OCI-LY1 (cell line): ENCODE measurements at regions not wholly inside any gene's neighbourhood (a gene's known extent, or its start where the extent isn't known, plus 50 kb on each side); places are given as distances from the start of the nearest gene placed in this dataset.

Experiments
- H2AFZ ChIP-seq: fragments of 200-600 bp; sonication (generic), shearing (Covaris generic); 2 replicates; pipeline ENCODE4 v1.6.0; 2014; ENCODE audit warnings: antibody characterized with exemption, mild to moderate bottlenecking, low read length
- H3F3A ChIP-seq: fragments of 200-600 bp; sonication (generic), shearing (Covaris generic); 2 replicates; pipeline ENCODE4 v1.6.0; 2014; ENCODE audit warnings: mild to moderate bottlenecking, antibody characterized with exemption, low read length, moderate library complexity; ENCODE audit not compliant: insufficient read depth
- H3K27ac ChIP-seq: fragments of 200-600 bp; sonication (generic); 2 replicates; pipeline ENCODE4 v1.5.1; 2014; ENCODE audit warnings: low read length, mixed run types, mild to moderate bottlenecking, low read depth; ENCODE audit not compliant: poor library complexity, severe bottlenecking
- H3K27me3 ChIP-seq: fragments of 200-600 bp; sonication (generic); 2 replicates; pipeline ENCODE4 v1.6.0; 2014; ENCODE audit warnings: antibody characterized with exemption, mild to moderate bottlenecking, low read length, moderate library complexity; ENCODE audit not compliant: insufficient read depth
- H3K36me3 ChIP-seq: fragments of 200-600 bp; sonication (generic); 2 replicates; pipeline ENCODE4 v1.6.1; 2014; ENCODE audit warnings: mild to moderate bottlenecking, antibody characterized with exemption, low read length, moderate library complexity, mixed read lengths; ENCODE audit not compliant: insufficient read depth
- H3K4me1 ChIP-seq: fragments of 200-600 bp; sonication (generic); 2 replicates; pipeline ENCODE4 v1.5.1; 2014; ENCODE audit warnings: mild to moderate bottlenecking, low read length, moderate library complexity; ENCODE audit not compliant: insufficient read depth, severe bottlenecking
- H3K4me2 ChIP-seq: fragments of 200-600 bp; sonication (generic), shearing (Covaris generic); 2 replicates; pipeline ENCODE4 v1.6.1; 2014; ENCODE audit warnings: low read length
- H3K4me3 ChIP-seq: fragments of 200-600 bp; sonication (generic); 2 replicates; pipeline ENCODE4 v1.5.1; 2014; ENCODE audit warnings: low read length, low read depth, mild to moderate bottlenecking, mixed read lengths; ENCODE audit not compliant: poor library complexity, severe bottlenecking
- H3K79me2 ChIP-seq: fragments of 200-600 bp; shearing (Covaris generic); 2 replicates; pipeline ENCODE4 v1.6.1; 2016; ENCODE audit warnings: mixed run types, low read length, mixed read lengths; ENCODE audit not compliant: insufficient read depth
- H3K9ac ChIP-seq: fragments of 200-600 bp; sonication (generic), shearing (Covaris generic); 2 replicates; pipeline ENCODE4 v1.6.1; 2014; ENCODE audit warnings: mild to moderate bottlenecking, low read length, mixed read lengths
- H3K9me2 ChIP-seq: fragments of 200-600 bp; sonication (generic), shearing (Covaris generic); 2 replicates; pipeline ENCODE4 v1.6.1; 2014; ENCODE audit warnings: low read depth, mild to moderate bottlenecking, low read length, mixed read lengths
- H3K9me3 ChIP-seq: fragments of 200-600 bp; shearing (Covaris generic); 2 replicates; pipeline ENCODE4 v1.6.1; 2014; ENCODE audit warnings: low read length, mixed read lengths
- H4K20me1 ChIP-seq: fragments of 200-600 bp; sonication (generic), shearing (Covaris generic); 2 replicates; pipeline ENCODE4 v1.6.0; 2016; ENCODE audit warnings: mild to moderate bottlenecking, low read length; ENCODE audit not compliant: insufficient read depth
- CTCF ChIP-seq: fragments of 200-600 bp; sonication (generic), shearing (Covaris generic); IDR thresholded peaks from 2 replicates; pipeline ENCODE4 v1.5.1; 2017; ENCODE audit warnings: mild to moderate bottlenecking, antibody characterized with exemption, low read length, moderate library complexity, mixed read lengths
- EZH2 ChIP-seq: fragments of 200-600 bp; sonication (generic), shearing (Covaris generic); IDR thresholded peaks from 2 replicates; pipeline ENCODE4 v1.8.0; 2017; ENCODE audit warnings: borderline replicate concordance, mixed run types, mild to moderate bottlenecking, antibody characterized with exemption, low read length, moderate library complexity, mixed read lengths

- Histone ChIP-seq H3K4me2 (no peak overlapping the region), H3K27ac (no peak overlapping the region)
- TF ChIP-seq EZH2 = no peak
- no peak for TF ChIP-seq CTCF
Measured at GRCh38 chr3:176696816-176697215, 500.5 kb downstream of the TBL1XR1 start.

GRCh38 chr3:176692966-176693785, 504.1 kb downstream of the TBL1XR1 start:
- TF ChIP-seq EZH2 (no peak), CTCF (no peak)
- Histone ChIP-seq H3K9me3 (no peaks in the 10 kb centered on the region), H3K27ac (no peak overlapping the region), H3K4me2 (no peak overlapping the region), H3K79me2 (no peaks in the 10 kb centered on the region), H3F3A (no peaks in the 10 kb centered on the region), H3K4me3 (no peak overlapping the region), H3K36me3 (no peaks in the 10 kb centered on the region), H3K4me1 (no peaks in the 10 kb centered on the region), H4K20me1 (no peaks in the 10 kb centered on the region), H2AFZ (no peak overlapping the region), H3K9me2 (no peaks in the 10 kb centered on the region), H3K27me3 (no peaks in the 10 kb centered on the region), H3K9ac (no peak overlapping the region)

More at GRCh38 chr3:176696816-176697215, 500.5 kb downstream of the TBL1XR1 start:
- H3K9me2 ChIP-seq = no peaks in the 10 kb centered on the region
- H2AFZ ChIP-seq = no peak overlapping the region
- H4K20me1 ChIP-seq = no peaks in the 10 kb centered on the region
- no peak overlapping the region for H3K4me3 ChIP-seq
- H3K79me2 ChIP-seq = no peaks in the 10 kb centered on the region
- H3K4me1 ChIP-seq = no peaks in the 10 kb centered on the region
- no peaks in the 10 kb centered on the region for H3K27me3 ChIP-seq
- no peaks in the 10 kb centered on the region for H3K9me3 ChIP-seq
- H3F3A ChIP-seq = no peaks in the 10 kb centered on the region
- H3K36me3 ChIP-seq = no peaks in the 10 kb centered on the region
- H3K9ac ChIP-seq = no peak overlapping the region

GRCh38 chr3:176692199-176692965, 504.9 kb downstream of the TBL1XR1 start:
- Histone ChIP-seq H3F3A (no peaks in the 10 kb centered on the region), H3K4me1 (no peaks in the 10 kb centered on the region), H3K27me3 (no peaks in the 10 kb centered on the region), H3K79me2 (no peaks in the 10 kb centered on the region), H3K9me2 (no peaks in the 10 kb centered on the region), H3K9ac (no peak overlapping the region), H3K9me3 (no peaks in the 10 kb centered on the region), H3K36me3 (no peaks in the 10 kb centered on the region), H3K4me2 (no peak overlapping the region), H3K27ac (no peak overlapping the region), H2AFZ (no peak overlapping the region), H3K4me3 (no peak overlapping the region), H4K20me1 (no peaks in the 10 kb centered on the region)
- TF ChIP-seq CTCF (no peak), EZH2 (no peak)
